ENCODE measurements at regions not wholly inside any gene's neighbourhood (a gene's known extent, or its start where the extent isn't known, plus 50 kb on each side); places are given as distances from the start of the nearest gene placed in this dataset.

DNA sequence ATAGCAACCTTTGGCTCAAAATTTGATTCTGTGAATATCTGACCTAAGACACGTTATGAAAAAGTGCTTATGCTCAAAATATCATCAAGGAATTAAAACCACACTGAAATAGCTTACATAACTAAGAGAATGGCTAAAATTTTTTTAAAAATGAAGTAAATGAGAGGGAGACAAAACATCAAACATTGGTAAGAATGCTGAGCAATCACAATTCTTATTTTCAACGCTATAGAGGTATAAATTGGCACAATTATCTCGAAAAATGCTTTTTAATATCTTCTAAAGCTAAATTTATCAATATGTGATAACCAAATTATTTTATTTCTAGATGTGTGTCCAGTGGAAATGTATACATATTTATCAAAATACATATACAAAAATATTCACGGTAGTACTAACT is 381.3 kb downstream of the ANXA1 start:
- Mint-ChIP-seq H3K27me3 (no peaks in the 10 kb centered on the region), H3K27ac (no peak overlapping the region), H3K4me1 (ENCODE audit: low read depth) (no peaks in the 10 kb centered on the region), H3K9me3 (peaks cover 4% of the 10 kb centered on the region), H3K36me3 (ENCODE audit: low read depth) (no peaks in the 10 kb centered on the region), H3K4me3 (no peak overlapping the region)
- CTCF ChIA-PET: no interaction called here
- Histone ChIP-seq H3K9me3 (ENCODE audit: control insufficient read depth in 1 of 2, insufficient read depth in 1 of 2, low read length in 2 of 2) (no peaks in the 10 kb centered on the region), H3K27ac (ENCODE audit: low read depth in 1 of 2, low read length in 2 of 2) (no peak overlapping the region), H3K4me1 (ENCODE audit: insufficient read depth, low read length) (no peaks in the 10 kb centered on the region), H3K36me3 (ENCODE audit: insufficient read depth, low read length) (no peaks in the 10 kb centered on the region), H3K27me3 (ENCODE audit: control insufficient read depth in 1 of 2, insufficient read depth in 2 of 2, low read length in 2 of 2) (no peaks in the 10 kb centered on the region), H3K4me3 (ENCODE audit: low read length) (no peak overlapping the region)
- no peak for DNase-seq
- TF ChIP-seq, protein P1, sequence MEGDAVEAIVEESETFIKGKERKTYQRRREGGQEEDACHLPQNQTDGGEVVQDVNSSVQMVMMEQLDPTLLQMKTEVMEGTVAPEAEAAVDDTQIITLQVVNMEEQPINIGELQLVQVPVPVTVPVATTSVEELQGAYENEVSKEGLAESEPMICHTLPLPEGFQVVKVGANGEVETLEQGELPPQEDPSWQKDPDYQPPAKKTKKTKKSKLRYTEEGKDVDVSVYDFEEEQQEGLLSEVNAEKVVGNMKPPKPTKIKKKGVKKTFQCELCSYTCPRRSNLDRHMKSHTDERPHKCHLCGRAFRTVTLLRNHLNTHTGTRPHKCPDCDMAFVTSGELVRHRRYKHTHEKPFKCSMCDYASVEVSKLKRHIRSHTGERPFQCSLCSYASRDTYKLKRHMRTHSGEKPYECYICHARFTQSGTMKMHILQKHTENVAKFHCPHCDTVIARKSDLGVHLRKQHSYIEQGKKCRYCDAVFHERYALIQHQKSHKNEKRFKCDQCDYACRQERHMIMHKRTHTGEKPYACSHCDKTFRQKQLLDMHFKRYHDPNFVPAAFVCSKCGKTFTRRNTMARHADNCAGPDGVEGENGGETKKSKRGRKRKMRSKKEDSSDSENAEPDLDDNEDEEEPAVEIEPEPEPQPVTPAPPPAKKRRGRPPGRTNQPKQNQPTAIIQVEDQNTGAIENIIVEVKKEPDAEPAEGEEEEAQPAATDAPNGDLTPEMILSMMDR (IDR thresholded peaks at IDR 0.05): no peak
- POLR2A ChIA-PET: no interaction called here
- no peak for ATAC-seq (ENCODE audit: poor library complexity)
- intact Hi-C loops (cut with DNase I, micrococcal nuclease): no loop called here

GRCh38 chr9:73536403-73536802 is 384.7 kb downstream of the ANXA1 start:
- H3K36me3 ChIP-seq (ENCODE audit: insufficient read depth, low read length): no peaks in the 10 kb centered on the region
- H3K9me3 ChIP-seq (ENCODE audit: control insufficient read depth in 1 of 2, insufficient read depth in 1 of 2, low read length in 2 of 2): no peaks in the 10 kb centered on the region
- no peak overlapping the region for H3K27ac ChIP-seq (ENCODE audit: low read depth in 1 of 2, low read length in 2 of 2)
- Mint-ChIP-seq H3K4me1 (ENCODE audit: low read depth) (no peaks in the 10 kb centered on the region), H3K9me3 (peaks cover 4% of the 10 kb centered on the region), H3K27me3 (no peaks in the 10 kb centered on the region), H3K36me3 (ENCODE audit: low read depth) (no peaks in the 10 kb centered on the region), H3K27ac (no peak overlapping the region), H3K4me3 (no peak overlapping the region)
- ChIA-PET CTCF (no interaction called here), POLR2A (no interaction called here)
- no peaks in the 10 kb centered on the region for H3K27me3 ChIP-seq (ENCODE audit: control insufficient read depth in 1 of 2, insufficient read depth in 2 of 2, low read length in 2 of 2)
- intact Hi-C loops (cut with DNase I, micrococcal nuclease): no loop called here
- H3K4me3 ChIP-seq (ENCODE audit: low read length): no peak overlapping the region
- TF ChIP-seq, protein P1 (IDR thresholded peaks at IDR 0.05): no peak
- DNase-seq: no peak
- ATAC-seq (ENCODE audit: poor library complexity): no peak
- no peaks in the 10 kb centered on the region for H3K4me1 ChIP-seq (ENCODE audit: insufficient read depth, low read length)

DNA sequence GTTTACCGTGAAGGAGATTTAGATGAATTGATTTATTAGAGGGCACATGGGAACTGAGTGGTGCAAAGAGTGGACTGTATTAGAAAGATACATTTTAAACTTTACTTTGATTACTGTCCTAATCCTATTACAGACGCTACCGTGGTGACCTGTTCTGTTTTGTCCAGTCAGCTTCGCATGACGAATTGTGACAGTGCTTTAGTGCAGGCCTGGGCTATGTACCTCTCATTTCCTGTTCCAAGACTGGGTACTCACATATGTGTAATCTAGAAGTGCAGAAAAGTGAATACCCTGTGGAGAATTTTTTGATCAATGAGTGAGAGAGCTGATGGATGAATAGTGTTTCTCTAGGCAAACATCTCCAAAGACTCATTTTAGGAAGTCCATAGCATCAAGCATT is 385.9 kb downstream of the ANXA1 start:
- Mint-ChIP-seq H3K9me3 (peaks cover 4% of the 10 kb centered on the region), H3K27ac (no peak overlapping the region), H3K36me3 (ENCODE audit: low read depth) (no peaks in the 10 kb centered on the region), H3K4me1 (ENCODE audit: low read depth) (no peaks in the 10 kb centered on the region), H3K27me3 (no peaks in the 10 kb centered on the region), H3K4me3 (no peak overlapping the region)
- no peaks in the 10 kb centered on the region for H3K4me1 ChIP-seq (ENCODE audit: insufficient read depth, low read length)
- H3K27me3 ChIP-seq (ENCODE audit: control insufficient read depth in 1 of 2, insufficient read depth in 2 of 2, low read length in 2 of 2): no peaks in the 10 kb centered on the region
- intact Hi-C loops (cut with DNase I, micrococcal nuclease): no loop called here
- ChIA-PET POLR2A (no interaction called here), CTCF (no interaction called here)
- TF ChIP-seq, protein P1 (IDR thresholded peaks at IDR 0.05): no peak
- H3K36me3 ChIP-seq (ENCODE audit: insufficient read depth, low read length): no peaks in the 10 kb centered on the region
- no peak overlapping the region for H3K4me3 ChIP-seq (ENCODE audit: low read length)
- no peaks in the 10 kb centered on the region for H3K9me3 ChIP-seq (ENCODE audit: control insufficient read depth in 1 of 2, insufficient read depth in 1 of 2, low read length in 2 of 2)
- no peak overlapping the region for H3K27ac ChIP-seq (ENCODE audit: low read depth in 1 of 2, low read length in 2 of 2)
- ATAC-seq (ENCODE audit: poor library complexity): no peak
- DNase-seq: no peak

Measured in CD4-positive, alpha-beta T cell (primary cell).